NB4 (cell line): ENCODE measurements at regions not wholly inside any gene's neighbourhood (a gene's known extent, or its start where the extent isn't known, plus 50 kb on each side); places are given as distances from the start of the nearest gene placed in this dataset.

Source experiments
- CTCF ChIP-seq: IDR thresholded peaks from one replicate; pipeline ENCODE4 v1.5.1; 2012; ENCODE audit warnings: low read depth, low read length
- POLR2A ChIP-seq: IDR thresholded peaks from 2 replicates; pipeline ENCODE4 v1.6.1; 2011; ENCODE audit warnings: mild to moderate bottlenecking; ENCODE audit not compliant: insufficient read length; ENCODE audit errors: extremely low read depth

- TF ChIP-seq POLR2A, result no peak
- no peak for TF ChIP-seq CTCF
Observed at GRCh38 chr9:102518324-102518723, 476.8 kb upstream of the CYLC2 start.
